ENCODE measurements at regions not wholly inside any gene's neighbourhood (a gene's known extent, or its start where the extent isn't known, plus 50 kb on each side); places are given as distances from the start of the nearest gene placed in this dataset.

GRCh38 chr16:87543436-87544191 lies 50.8 kb upstream of the ZCCHC14 start:
- no peak for DNase-seq
- Histone ChIP-seq H3K36me3 (no peaks in the 10 kb centered on the region), H3K9me3 (no peaks in the 10 kb centered on the region), H3K4me1 (no peaks in the 10 kb centered on the region), H3K4me3 (ENCODE audit: low read depth, low read length) (no peak overlapping the region), H3K27me3 (no peaks in the 10 kb centered on the region)
- no peak for TF ChIP-seq CTCF (IDR thresholded peaks at IDR 0.05; ENCODE audit: low read depth, low read length)

GRCh38 chr16:87542531-87543102 lies 49.8 kb upstream of the ZCCHC14 start:
- no peaks in the 10 kb centered on the region for H3K36me3 ChIP-seq
- H3K27me3 ChIP-seq = no peaks in the 10 kb centered on the region
- no peak for DNase-seq
- no peak overlapping the region for H3K4me3 ChIP-seq (ENCODE audit: low read depth, low read length)
- H3K4me1 ChIP-seq = no peaks in the 10 kb centered on the region
- no peaks in the 10 kb centered on the region for H3K9me3 ChIP-seq
- TF ChIP-seq CTCF (IDR thresholded peaks at IDR 0.05; ENCODE audit: low read depth, low read length) = no peak

All from BE2C (cell line).